IPS-15b (cell line): ENCODE measurements at regions not wholly inside any gene's neighbourhood (a gene's known extent, or its start where the extent isn't known, plus 50 kb on each side); places are given as distances from the start of the nearest gene placed in this dataset.

Source experiments
- H3K27me3 ChIP-seq: one replicate; pipeline ENCODE4 v1.6.1; 2013; ENCODE audit warnings: low read length; ENCODE audit not compliant: control insufficient read depth, insufficient read depth
- H3K36me3 ChIP-seq: one replicate; pipeline ENCODE4 v1.6.1; 2013; ENCODE audit warnings: low read length; ENCODE audit not compliant: control insufficient read depth, insufficient read depth
- H3K4me1 ChIP-seq: one replicate; pipeline ENCODE4 v1.6.1; 2013; ENCODE audit warnings: mild to moderate bottlenecking, low read length; ENCODE audit not compliant: control insufficient read depth, insufficient read depth
- H3K4me3 ChIP-seq: one replicate; pipeline ENCODE4 v1.5.1; 2013; ENCODE audit warnings: low read depth, low read length
- H3K9ac ChIP-seq: one replicate; pipeline ENCODE4 v1.6.1; 2013; ENCODE audit warnings: low read depth, mild to moderate bottlenecking, low read length
- H3K9me3 ChIP-seq: one replicate; pipeline ENCODE4 v1.6.1; 2013; ENCODE audit warnings: mild to moderate bottlenecking, low read length; ENCODE audit not compliant: control insufficient read depth, insufficient read depth

DNA sequence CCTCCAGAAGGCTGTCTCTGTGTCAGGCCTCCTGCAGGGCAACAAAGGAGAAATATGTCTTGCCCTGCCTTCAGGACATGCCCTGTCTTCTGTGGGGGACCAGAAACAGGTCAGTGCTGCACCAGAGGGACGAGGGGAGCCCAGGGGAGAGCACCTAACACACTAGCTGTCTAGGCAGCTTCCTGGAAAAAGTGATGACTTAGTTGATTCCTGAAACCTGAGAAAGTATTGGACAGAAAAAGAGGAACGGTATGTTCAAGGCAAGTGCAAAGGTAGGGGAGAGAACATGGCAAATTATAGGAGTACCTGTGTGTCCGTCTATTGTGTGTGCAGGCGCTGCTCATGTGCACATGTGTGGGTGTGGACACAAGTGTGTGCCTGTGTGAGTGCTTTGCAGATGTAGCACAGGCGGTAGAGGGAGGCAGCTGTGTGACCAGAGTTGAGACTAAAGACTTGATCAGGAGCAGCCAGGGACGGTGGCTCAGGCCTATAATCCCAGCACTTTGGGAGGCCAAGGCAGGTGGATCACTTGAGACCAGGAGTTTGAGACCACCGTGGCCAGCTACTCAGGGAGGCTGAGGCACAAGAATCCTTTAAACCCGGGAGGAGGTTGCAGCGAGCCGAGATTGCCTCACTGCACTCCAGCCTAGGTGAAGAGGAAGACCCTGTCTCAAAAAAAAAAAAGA is 119.5 kb downstream of the GYPC start:
- Histone ChIP-seq H3K9me3 (no peaks in the 10 kb centered on the region), H3K36me3 (no peaks in the 10 kb centered on the region), H3K27me3 (peaks cover 8% of the 10 kb centered on the region), H3K9ac (no peak overlapping the region), H3K4me1 (no peaks in the 10 kb centered on the region), H3K4me3 (no peak overlapping the region)

DNA sequence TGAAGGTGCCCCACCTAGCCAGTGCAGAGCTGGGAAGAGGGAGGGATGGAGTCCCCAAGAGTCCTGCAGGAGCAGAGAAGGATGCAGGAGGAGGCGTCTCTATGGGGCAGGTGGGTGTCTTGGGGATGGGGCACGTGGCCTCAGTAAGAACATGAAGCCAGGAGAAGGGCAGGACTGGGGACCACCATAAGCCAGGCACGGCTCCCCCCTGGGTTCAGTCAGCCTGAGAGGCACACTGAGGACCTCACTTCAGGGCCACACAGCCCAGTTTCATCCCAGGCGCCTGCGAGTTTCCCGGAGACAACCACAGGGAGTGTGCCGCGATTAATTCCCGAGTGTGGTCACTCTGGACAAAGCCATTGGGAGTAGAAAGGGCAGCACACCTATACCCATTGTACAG is 120.3 kb downstream of the GYPC start:
- H3K9me3 ChIP-seq, result no peaks in the 10 kb centered on the region
- no peak overlapping the region for H3K9ac ChIP-seq
- H3K4me1 ChIP-seq, result no peaks in the 10 kb centered on the region
- H3K4me3 ChIP-seq, result peak overlapping the region; percentile 72
- peaks cover 8% of the 10 kb centered on the region for H3K27me3 ChIP-seq
- H3K36me3 ChIP-seq, result no peaks in the 10 kb centered on the region

DNA sequence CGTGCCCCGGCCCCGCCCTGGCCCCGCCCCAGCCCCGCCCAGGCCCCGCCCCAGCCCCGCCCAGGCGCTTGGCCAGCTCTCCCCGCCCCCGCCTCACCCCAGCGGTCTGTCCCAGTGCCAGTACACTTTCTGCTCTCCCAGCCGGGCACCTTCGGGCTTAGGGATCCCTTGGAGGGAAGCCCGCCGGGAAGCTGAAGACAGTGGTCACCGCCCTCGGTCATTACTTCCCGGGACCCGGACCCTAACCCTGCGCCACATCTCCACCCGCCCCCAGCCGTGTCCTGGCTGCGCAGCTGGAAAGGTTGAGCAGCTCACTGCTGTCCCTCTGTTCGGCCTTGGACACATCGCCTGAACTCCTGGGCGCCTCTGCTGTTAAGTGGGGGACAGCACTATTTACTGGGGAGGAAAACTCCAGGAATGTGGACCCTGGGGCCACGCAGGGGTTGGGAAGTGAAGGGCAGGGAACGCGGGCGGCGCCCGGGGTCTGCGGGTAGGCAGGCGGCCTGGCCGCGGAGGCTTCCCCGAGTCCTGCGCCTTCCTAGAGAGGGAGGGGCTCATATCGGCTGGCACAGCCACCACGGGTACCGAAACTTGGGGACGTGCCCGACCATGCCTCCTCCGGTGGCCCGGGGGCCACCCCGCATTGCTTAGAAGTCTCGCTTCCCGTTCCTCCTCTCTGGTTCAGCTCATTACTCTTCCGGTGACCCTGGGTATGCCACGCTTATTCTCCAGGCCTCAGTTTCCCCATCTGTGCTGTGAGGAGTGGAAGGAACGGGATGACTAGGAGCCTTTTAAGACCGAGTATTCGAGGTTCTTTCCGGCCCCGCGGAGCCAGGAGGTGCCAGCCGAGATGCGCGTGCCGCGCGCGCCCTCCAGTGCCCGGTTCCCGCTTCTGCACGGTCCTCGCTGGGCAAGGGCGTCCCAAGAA is 121.0 kb downstream of the GYPC start:
- H3K4me1 ChIP-seq, result no peaks in the 10 kb centered on the region
- H3K27me3 ChIP-seq, result peaks cover 6% of the 10 kb centered on the region
- peak overlapping the region; percentile 72 for H3K4me3 ChIP-seq
- H3K9me3 ChIP-seq, result no peaks in the 10 kb centered on the region
- H3K9ac ChIP-seq, result peak overlapping the region; percentile 58
- H3K36me3 ChIP-seq, result no peaks in the 10 kb centered on the region

DNA sequence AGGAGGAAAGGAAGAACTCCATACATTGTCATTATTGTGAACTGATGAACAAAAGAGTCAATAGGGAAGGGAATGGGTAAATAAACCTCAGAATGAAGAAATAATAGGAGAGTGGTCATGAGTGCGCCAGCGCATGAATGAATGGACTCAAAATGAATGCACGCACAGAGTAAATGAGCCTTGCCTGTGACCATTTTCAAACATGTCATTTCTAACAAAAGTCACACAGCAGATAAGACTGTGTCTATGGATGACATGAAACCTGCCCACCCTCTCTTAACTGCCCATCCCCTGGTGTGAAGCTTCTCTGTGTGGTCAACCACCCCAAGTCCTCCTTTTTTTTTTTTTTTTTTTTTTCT is 121.1 kb upstream of the TEX51 start:
- Histone ChIP-seq H3K9ac (no peak overlapping the region), H3K4me3 (no peak overlapping the region), H3K9me3 (no peaks in the 10 kb centered on the region), H3K36me3 (no peaks in the 10 kb centered on the region), H3K4me1 (no peaks in the 10 kb centered on the region), H3K27me3 (peaks cover 6% of the 10 kb centered on the region)

DNA sequence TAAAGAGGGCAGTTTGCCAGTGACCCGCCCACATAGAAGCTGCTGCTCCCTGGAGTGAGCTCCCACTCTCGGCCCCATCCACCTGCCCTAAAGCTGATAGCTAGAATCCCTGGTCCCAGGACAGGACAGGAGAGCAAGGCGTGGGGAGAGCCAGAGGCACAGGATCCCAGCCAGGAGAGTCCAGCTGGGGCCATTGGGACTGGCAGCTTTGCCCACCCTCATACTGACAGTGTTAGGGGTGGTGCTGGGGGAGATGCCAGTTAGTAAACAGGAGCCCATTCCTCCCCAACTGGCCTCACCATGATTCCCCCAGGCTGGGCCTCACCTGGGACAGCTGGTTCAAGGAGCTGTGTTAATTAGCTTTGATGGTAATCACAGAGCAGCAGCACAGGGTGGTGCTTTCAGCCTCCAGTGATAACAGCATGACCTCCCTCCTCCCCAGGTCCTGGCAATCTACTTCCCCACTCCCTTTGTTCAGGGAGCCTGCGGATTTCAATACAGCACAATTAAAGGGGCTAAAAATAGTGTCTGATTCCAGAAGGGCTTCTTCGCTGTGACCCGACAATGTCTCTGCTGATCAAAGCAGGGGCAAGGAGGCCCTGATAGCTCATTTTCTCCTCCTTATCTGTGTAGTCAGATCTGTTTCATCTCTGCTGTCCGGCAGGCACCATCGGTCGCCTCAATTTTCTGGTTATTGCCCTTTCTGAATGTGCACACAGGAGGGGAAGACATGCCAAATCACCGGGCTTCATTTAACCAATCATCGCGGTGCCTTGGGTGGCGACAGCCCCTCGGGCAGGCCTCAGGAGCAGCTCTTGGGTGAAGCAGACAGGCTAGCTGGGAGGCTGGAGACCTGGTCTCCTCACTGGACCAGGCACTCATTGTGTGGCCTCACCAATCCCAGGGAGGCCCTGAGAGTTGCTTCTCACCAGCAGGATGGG is 119.9 kb upstream of the TEX51 start:
- Histone ChIP-seq H3K9ac (no peak overlapping the region), H3K9me3 (no peaks in the 10 kb centered on the region), H3K27me3 (peaks cover 6% of the 10 kb centered on the region), H3K4me1 (no peaks in the 10 kb centered on the region), H3K36me3 (no peaks in the 10 kb centered on the region), H3K4me3 (no peak overlapping the region)

DNA sequence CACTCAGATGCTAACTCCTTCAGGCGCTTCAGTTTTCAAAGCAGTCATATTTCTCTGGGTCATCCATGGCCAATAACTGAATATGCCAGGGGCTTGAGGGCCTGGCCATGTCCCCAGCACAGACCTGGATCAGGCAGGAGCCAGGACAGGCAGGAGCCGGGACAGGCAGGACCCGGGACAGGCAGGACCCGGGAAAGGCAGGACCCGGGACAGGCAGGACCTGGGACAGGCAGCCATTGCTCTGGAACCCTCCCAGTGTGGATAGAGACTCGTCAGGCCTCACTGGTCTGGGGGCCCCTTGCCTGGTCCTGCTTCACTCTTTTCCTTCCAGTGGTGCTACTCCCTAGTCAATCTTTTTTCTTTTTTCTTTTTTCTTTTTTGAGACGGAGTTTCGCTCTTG is 117.5 kb upstream of the TEX51 start:
- Histone ChIP-seq H3K4me3 (no peak overlapping the region), H3K4me1 (no peaks in the 10 kb centered on the region)

DNA sequence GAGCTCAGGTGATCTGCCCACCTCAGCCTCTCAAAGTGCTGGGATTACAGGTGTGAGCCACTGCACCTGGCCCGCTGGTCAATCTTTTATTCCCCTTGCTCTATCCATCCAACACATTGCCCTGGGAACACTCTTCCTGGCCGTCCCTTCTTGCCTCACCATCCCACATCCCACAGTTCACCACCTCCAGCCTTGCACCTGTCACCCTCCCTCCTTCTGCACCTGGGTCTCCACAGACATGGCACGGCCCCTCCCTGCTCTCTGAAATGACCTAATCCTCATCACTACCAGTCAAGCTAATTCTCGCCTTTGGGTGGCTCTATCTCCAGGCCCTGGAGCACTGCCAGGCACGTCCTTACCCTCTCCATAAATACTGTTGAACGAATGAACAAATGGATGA is 116.9 kb upstream of the TEX51 start:
- Histone ChIP-seq H3K9ac (no peak overlapping the region), H3K27me3 (no peaks in the 10 kb centered on the region), H3K36me3 (no peaks in the 10 kb centered on the region)

More for the DNA sequence above, 117.5 kb upstream of the TEX51 start:
- Histone ChIP-seq H3K9ac (no peak overlapping the region), H3K27me3 (peaks cover under 1% of the 10 kb centered on the region), H3K36me3 (no peaks in the 10 kb centered on the region), H3K9me3 (no peaks in the 10 kb centered on the region)

DNA sequence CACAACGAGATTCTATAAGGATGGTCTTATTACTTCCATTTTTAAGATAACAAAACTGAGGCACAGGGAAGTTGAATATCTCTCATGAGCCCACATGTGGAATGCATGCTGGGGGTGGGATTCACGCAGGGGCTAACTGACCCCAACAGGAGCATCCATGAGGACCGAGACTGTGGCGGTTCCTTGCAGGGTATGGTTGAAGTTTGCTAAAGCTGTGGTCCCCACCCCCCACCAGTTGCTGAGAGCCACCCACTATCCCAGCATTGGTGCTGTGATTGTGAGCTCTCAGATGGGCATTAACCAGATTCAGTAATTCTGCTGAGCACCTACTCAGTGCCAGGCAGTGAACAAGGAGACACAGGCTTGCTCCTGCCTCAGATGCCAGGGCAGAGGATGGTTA is 116.0 kb upstream of the TEX51 start:
- no peaks in the 10 kb centered on the region for H3K4me1 ChIP-seq
- no peaks in the 10 kb centered on the region for H3K27me3 ChIP-seq
- no peaks in the 10 kb centered on the region for H3K9me3 ChIP-seq
- H3K4me3 ChIP-seq, result no peak overlapping the region
- no peaks in the 10 kb centered on the region for H3K36me3 ChIP-seq
- H3K9ac ChIP-seq, result no peak overlapping the region

More for the DNA sequence above, 116.9 kb upstream of the TEX51 start:
- H3K4me3 ChIP-seq, result no peak overlapping the region
- no peaks in the 10 kb centered on the region for H3K9me3 ChIP-seq
- no peaks in the 10 kb centered on the region for H3K4me1 ChIP-seq

DNA sequence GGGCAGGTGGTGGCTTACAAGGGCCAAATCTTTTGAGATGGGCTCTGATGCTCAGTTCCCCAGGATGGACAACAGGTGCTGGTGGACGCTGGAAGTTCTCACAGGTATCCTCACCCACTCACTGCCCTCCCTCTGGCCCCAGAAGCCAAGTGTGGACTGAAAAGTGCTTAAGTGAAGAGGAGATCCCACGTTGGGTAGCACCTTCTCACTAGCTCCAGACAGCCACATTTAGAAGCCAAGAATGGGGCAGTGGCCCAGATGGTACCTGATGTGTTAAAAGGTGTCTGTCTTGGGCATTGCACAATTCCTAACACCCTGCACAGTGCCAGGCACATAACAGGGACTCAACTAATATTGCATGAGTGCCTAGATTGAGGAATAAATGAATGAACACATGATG is 115.3 kb upstream of the TEX51 start:
- H3K36me3 ChIP-seq, result no peaks in the 10 kb centered on the region
- H3K4me3 ChIP-seq, result no peak overlapping the region
- H3K4me1 ChIP-seq, result no peaks in the 10 kb centered on the region
- H3K27me3 ChIP-seq, result no peaks in the 10 kb centered on the region
- H3K9me3 ChIP-seq, result no peaks in the 10 kb centered on the region
- H3K9ac ChIP-seq, result no peak overlapping the region

DNA sequence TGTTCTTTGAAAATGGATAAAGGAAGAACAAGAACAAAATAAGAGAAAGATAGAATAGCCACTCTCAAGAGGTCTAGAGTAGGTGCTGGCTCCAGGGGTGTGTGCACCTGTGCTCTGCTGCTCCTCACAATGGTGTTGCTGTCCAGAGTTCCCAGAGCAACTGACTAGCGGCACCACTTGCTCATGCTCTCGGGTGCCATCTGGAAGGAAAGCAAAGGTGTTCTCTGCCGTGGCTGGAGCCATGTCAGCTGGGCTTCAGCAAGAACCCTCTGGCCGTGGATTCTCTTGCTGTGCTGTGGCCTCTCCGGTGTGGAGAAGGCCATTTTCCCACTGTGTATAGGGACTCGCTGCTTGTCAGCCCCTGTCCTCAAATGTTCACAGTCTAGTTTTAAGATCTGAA is 114.6 kb upstream of the TEX51 start:
- no peaks in the 10 kb centered on the region for H3K36me3 ChIP-seq
- H3K27me3 ChIP-seq, result no peaks in the 10 kb centered on the region
- H3K9ac ChIP-seq, result no peak overlapping the region
- H3K4me1 ChIP-seq, result no peaks in the 10 kb centered on the region
- no peak overlapping the region for H3K4me3 ChIP-seq
- H3K9me3 ChIP-seq, result no peaks in the 10 kb centered on the region

DNA sequence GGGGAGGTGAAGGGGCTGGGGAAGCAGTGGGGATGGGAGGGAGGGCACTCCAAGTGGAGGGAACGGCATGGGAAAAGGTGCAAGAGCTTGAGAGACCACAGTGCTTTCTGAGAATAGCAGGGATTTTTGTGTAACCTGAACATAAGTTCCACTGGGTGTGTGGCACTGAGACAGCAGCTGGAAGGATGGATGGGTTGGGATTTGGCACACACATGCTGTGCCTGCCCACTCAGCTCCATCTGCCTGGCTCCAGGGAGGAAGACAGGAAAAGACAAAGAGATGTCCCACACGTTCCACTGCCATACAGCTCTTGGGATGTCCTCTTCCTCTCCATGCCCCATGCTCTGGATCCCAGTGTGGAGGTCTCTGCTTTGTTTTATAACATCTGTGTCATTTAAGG is 114.1 kb upstream of the TEX51 start:
- no peaks in the 10 kb centered on the region for H3K27me3 ChIP-seq
- no peaks in the 10 kb centered on the region for H3K4me1 ChIP-seq
- H3K9ac ChIP-seq, result no peak overlapping the region
- H3K36me3 ChIP-seq, result no peaks in the 10 kb centered on the region
- no peaks in the 10 kb centered on the region for H3K9me3 ChIP-seq
- H3K4me3 ChIP-seq, result no peak overlapping the region
